Activated gamma-delta T cell treated with Interleukin-2 at 50 U/mL for 16 hours (primary cell): ENCODE measurements at regions not wholly inside any gene's neighbourhood (a gene's known extent, or its start where the extent isn't known, plus 50 kb on each side); places are given as distances from the start of the nearest gene placed in this dataset.

Experiments
- DNase-seq: peaks from one replicate; pipeline ENCODE4 v3.0.0-alpha.2; 2020

DNA sequence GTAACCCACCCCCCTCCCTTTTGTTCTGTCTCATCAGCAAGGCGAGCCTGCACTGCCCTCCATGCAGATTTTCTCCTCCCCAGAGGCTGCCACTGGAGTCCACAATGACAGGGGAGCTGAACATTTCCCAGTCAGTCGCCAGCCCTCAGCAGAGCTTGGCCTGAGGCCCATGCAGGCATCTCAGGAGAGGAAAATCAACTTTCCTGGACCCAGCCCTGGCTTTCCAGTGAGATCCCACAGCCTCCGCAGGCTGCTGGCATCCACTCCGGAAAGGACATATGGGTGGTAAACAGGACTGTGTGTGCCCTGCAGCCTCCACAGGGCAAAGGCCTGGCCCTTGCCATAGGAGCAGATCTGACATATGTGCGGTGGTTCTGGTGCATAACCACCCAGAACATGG lies 253.8 kb downstream of the TNS1 start:
- DNase-seq = no peak

DNA sequence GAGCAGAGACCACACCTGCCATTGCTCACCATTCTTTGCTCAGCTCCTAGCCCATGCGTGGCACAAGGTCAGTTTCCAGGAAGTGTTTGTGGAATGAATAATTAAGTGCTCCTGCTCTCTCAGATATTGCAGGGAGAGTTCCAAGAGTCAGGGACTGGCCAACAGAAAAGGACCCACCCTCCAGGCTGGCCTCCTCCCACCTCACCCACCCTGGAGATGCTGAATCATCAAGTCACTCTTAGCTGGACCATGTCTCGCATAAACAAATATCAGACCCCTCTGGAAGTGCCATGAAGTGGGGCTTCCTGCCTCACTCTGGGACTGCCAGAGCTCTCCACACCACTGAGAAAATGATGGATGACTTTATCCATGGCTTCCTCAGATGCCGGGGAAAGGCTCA lies 256.0 kb downstream of the TNS1 start:
- DNase-seq = no peak

DNA sequence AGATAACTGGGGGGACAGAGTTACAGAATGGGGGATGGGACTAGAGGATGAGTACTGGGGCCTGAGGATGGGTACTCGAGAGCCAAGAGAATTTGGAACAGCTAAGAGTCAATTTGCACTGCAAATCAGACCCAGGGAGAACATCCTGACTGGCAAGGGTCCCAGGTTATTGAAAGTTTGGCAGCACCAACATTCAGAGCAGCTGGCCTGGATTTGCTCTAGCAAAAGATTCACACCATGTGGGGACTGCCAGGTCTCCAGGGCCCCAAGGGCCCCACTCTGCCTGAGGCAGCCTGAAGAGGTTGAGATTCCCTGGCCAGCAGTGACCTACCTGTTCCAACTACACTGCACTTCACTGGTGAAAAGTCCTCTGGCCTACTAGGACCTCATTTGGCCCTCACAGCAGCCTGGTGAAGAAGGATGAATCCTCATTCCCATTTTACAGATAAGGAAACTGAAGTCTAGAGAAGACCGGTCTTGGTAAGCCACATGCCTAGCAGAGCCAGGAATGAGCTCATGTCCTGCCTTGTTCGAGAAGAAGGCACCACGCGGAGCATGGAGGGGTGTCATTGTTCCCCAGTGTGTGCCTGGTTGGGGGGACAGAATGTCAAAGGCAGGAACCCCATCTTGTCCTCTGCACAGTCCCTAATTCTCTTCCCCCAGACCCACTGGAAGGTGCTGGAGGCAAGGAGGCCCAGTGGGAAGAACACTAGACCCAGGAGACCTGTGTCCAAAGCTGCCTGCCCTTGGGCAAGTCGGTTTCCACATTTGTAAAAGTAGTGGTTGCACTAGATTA lies 258.6 kb downstream of the TNS1 start:
- DNase-seq = no peak

DNA sequence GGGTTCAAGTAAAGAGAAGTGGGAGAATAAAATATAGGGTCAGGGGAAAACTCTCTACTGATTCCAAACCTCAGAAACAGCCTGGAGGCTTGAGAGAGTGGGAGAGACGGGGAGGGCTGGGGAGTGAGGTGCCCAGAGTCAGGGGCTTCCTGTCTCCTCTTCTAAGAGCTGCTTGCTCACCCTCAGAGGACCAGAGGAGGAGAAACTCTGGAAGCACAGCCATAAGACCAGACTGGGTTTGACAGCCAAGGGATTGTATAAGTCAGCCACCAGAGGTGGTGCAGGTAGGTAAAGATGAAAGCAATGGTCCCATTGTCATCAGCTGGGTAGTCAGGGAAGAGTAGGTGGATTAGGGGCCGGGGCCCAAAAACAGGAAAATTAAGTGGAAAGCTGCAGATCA lies 259.4 kb downstream of the TNS1 start:
- no peak for DNase-seq

DNA sequence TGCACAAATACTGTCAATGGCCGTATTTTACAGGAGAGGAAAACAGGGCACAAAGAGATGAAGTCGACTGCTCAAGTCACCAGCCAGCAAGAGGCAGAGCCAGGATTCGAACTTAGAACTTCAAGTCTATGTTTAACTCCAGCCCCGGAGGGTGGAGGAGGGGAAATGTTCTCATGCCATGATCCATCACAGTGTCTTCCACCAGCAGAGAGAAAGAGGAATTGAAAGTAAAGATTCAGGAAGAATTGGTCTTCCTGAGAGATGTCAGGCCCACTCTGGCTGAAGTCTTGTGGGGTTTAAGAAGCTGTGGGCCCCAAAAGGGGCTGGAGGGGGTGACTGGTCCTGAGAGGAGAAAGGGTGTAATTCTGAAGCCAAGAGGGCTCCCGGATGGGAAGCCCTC lies 260.0 kb downstream of the TNS1 start:
- no peak for DNase-seq

DNA sequence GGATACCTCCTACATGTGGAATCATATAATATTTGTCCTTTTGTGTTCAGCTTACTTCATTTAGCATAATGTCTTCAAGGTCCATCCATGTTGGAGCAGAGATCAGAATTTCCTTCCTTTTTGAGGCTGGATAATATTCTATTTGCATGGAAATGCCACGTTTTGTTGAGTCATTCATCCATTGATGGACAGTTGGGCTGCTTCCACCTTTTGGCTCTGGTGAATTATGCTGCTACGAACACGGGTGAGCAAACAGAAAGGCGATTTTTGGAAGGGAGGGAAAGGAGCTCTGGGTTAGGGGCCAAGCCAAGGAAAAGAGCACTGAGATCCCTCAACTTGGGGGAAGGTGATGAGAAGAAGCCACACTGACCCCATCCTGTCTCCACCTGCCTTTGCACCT lies 260.5 kb downstream of the TNS1 start:
- no peak for DNase-seq

DNA sequence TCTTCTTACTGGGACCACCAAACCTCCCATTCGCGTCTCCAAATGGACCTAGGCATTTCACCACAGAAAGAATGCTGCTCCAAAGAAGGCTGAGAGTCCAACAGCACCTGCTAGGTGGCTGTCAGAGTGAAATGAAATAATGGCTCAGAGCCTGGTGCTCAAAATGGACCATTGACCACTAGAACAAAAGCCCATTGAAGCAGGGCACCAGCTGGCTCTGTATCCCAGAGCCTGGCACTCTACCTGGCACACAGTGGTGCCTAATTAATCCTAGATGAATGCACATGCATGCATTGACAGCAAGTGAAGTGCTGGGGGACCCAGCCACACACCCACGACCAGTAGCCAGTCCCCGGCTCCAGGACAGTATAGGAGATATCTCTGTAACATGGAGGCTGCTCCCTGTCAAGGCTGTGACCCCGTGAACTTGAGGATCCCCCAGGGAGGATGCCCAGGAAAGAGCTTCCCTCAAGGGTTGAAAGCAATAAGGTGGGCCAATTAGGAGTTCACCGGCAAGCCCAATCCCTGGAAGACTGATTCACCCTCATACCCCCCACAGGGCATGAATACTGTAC lies 261.3 kb downstream of the TNS1 start:
- DNase-seq = no peak

DNA sequence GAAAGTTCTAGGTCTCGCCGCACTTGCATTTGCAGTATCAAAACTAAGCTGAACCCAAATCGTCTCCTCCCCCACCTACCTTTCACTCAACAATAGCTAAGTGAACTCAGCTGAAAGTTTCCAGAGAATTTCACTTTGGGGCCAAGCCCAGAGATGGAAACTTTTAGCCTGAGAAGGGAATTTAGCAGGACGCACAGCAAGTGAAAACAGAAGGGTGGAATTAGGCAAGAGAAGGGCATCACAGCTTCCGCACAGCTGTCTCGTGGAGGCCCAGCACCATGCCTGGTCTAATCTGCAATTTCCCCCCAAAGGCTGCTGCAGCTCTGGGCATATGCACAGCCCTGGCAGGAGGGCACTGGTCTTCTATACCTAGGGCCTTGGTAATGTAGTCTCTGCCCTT lies 262.0 kb downstream of the TNS1 start:
- DNase-seq = no peak

DNA sequence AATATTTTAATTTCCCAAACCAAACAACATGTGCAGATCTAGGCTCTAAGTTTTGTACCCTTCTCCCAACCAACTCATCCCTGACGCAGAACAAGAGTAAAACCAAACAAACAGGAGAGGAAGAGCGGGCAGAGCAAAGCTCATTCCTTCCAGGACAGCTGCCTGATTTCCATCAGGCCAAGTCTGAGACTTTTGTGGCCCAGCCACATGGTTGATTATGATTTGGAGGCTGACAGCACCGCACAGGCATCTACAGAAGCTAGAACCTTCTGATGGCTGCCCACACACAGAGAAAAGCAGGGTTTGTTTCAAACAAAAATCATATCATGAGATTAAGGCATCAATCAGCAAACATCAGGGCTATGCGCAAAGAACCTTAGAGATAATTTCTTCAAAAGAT lies 262.6 kb downstream of the TNS1 start:
- DNase-seq = no peak

DNA sequence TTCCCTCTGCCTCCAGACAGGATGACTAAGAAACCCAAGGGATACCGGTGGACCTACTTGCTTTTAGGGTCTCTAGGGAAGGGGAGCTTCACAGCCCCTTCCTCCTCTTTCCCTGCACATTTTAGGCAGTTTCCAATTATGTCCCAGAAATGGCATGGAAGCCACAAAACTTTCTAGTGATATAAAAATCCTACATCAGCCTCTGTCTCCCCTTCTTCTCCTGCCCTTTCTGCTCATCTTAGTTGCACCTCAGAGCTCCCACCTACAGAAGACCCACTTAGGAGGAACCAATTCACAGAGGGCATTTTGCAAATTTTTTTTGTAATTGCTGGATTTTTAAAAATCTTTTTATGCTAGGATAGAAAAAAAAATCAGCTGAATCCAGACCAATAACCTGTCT lies 263.1 kb downstream of the TNS1 start:
- no peak for DNase-seq

DNA sequence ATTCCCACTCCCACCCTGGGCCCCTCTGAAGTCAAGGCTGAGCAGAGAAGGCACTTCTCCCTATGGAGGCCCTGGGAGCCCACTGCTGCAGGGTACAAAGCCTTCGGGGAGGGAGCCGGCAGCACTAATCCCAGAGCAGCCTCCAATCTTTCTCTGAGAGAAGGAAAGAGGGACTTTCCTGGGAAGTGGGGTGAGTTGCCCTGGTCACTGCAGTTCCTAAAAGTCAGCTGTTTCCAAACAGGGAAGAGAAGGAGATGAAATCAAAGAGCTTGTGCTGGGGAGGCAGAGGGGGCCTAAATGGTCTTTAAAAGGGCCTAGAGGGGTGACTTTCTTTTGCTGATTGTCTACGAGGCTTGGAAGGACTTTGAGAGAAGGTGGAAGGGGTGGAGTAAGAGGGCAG lies 264.7 kb downstream of the TNS1 start:
- no peak for DNase-seq

DNA sequence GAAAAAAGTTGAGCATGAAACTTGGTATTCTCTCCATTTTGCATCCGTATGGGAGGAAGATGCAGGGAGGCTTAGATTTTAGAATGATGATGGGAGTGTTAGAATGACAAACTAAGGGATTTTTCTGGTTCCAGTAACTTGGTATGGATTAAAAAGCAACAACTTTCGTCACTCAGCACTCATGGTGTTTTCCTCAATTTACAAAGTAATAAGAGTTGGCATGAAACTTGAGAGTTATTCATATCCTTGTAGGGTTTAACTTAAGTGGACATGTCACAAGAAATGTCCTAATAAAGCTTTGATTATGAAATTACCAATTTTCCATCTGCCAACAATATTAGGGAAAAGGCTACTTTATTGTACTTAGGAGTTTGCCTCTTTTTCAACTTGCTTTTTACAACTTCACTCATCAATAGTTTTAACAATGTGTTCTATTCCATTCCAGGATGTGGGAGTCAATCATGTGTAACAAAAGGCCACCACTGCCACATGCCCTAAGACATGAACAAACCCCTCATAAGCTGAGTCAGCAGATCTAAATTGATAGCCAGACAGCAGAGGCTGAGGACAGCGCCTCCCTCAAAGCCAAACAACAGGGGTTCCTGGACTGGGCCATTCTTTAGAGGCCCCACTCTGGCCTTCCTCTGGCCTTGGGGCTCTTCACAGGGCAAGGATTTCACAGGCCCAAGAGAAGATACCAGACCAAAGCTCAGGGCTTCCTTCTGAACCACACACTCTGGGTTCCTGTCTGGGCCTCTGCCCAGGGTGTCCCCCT lies 265.8 kb downstream of the TNS1 start:
- no peak for DNase-seq

DNA sequence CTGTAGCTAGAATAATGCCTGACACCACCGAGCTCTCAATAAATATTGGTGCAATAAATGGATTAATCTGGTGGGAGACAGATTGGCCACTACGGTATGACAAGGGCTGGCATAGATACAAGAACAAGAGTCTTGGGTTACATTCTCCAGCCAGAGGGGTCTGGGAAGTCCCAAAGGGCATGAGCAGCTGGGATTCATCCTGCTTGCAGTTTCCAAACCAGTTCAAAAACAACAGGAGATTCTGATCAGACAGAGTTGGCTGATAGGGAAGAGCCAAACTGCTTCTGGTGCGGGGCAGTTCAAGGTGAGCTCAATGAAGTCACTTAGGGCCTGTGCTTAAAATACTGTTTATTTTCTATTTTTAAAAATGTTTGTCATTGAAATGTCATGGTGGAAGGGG lies 266.9 kb downstream of the TNS1 start:
- no peak for DNase-seq

DNA sequence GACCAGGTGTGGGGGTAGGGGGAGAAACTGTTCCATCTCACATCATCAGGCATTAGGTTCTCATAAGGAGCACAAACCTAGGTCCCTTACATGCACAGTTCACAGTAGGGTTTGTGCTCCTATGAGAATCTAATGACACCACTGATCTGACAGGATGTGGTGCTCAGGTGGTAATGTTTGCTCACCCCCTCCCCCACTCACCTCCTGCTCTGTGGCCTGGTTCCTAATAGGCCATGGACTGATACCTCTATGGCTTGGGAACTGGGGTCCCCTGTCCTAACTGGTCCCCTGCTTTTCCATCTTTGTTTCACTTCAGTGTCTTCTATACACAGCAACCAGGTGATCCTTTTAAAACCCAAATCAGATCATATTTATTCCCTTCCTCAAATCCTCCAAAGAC lies 267.8 kb downstream of the TNS1 start:
- DNase-seq = no peak

DNA sequence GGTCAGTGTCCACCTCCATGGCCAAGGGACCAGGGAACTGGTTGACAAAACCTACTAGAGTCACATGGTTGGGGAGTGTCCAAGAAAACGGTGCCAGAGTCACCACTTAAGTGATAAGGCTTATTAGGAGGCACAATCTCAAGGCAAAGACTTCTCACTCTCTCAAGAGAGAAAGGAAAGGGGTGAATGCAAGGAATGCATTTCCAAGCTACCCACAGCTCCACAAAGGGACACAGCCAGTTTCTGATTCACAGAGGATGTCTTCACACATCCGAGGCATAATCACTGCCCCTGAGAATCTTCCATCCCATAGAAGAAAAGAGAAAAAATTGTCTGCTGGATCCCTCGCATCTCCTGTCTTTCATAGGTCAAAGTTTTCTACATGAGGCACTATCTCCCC lies 269.3 kb downstream of the TNS1 start:
- no peak for DNase-seq

DNA sequence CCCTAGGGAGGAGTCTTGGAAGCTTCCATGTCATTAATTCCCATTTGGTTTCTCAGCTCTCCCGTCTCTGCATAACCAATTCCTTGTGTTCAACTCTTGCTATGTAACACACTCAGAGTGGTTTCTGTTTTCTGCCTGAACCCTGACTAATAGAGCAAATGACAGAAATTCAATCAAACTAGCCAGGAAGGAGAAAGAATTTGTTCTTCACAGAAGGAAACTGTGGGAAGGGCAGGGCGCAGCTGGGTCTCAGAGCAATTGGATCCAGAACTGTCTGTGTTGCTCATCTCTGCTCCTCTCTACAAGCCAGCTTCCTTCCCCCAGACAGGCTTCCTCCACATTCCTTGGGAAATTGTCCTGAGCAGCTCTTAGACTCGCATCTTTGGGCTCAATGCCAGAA lies 269.8 kb downstream of the TNS1 start:
- no peak for DNase-seq

DNA sequence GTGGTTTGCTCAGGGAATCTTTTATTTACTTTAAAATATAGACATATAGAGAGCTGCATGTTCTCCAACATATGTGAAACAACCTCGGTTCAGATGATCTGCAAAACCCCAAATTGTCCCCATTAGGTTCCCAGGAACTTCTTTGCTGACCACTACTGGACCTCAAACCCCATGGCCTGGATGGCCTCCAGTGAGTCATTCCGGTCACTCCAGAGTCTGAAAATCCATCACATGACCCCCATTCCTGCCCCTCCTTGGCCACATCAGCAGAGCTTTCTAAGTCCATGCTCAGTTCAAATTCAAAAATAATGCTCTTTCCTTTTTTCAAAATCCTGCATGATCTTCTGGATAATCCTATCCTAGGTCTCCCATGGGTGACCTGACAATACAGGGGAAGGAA lies 271.0 kb downstream of the TNS1 start:
- DNase-seq = no peak

DNA sequence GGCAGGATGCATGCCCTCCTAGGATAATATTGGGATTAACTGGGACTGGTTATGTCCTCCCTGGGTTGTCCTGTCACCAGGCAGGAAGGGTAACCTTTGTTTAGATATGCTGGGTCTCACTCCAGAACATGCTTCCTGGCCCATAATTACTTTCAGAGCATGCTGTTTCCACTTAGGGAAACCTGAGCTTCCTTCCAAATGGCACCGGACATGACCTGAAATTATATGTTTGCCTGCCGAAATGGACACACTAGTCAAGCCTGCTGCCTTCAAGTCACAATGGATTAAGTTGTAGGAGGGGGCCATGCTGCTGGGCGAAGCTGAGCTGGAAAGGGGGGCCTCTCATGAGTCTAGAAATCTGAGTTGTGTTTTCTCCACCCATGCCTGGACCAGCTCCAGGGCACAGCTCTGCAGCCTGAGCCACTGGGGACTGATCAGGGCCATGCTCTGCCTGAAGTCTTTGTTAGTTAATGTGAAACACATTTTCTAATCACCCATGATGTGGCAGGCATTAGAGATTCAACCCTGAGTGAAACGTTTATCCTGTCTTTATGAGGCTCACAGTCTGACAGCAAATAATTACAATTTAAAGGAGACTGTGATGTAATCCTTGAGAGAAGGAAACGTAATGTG lies 273.3 kb downstream of the TNS1 start:
- no peak for DNase-seq

DNA sequence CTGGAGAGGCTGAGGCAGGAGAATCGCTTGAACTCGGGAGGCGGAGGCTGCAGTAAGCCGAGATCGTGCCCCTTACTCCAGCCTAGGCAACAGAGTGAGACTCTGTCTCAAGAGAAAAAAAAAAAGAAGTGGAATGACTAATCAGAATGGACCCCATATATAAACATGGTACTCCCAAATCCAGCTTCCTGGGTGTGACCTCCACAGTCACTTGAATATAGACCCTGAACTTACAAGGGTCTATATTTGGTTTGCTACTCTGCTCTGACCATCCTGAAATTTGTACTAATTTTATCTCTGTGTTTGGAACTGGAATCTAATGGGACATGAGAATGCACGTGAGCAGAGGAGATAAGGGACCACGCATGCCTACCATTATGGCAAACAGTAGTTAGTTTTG lies 275.0 kb downstream of the TNS1 start:
- no peak for DNase-seq

DNA sequence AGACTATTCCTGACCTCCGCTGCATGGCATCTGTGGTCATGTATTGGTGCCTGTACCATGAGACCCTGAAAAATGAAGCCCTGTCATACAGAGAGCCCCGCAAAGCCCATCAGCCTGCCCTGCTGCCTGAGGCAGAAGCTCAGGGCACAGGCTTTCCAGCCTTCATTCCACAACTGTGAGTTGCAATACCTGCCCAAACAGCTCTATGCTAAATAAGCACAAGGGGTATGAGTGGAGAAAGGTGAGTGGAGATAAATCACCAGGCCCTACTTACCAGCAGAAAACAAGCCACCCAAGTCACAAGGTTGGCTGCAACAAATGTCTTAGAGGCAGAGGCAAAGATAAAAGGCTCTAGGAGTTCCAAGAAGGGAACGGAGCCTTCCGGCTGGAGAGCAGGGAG lies 277.4 kb downstream of the TNS1 start:
- DNase-seq = no peak

DNA sequence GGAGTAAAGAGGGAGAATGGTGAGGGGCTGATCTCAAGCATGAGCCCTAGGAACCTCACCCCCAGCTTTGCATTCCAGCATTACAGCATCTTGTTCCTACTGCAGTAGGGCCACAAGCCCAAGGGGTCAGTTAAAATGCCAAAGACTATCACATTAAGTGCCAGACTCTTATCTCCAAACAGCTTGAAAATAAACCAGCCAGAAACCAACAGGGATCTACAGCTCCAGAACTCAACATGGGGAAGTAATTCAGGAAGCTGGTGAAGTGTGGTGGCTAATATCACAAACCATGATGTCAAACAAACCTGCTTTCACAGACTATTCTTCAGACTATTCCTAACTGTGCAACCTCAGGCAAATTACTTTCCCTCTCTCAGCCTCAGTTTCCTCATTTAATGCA lies 278.3 kb downstream of the TNS1 start:
- no peak for DNase-seq

DNA sequence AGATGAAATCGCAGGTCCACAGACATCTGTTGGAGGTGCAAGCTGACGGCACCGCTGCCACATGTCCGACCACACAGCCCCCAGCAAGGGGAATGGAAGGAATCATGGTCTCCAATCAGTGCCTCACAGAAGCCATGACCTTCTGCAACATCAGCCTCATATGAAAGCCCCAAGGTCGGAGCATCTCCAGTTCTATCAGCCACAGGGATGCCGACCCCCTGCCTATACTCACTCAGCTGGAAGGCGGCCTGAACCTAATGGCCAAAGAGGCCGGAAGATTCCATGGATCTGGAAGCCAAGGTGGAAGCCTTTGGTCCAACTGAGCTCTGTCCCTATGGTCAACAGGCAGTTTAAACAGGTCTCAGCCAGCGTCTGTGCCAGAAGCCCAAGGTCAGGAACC lies 278.8 kb downstream of the TNS1 start:
- no peak for DNase-seq

DNA sequence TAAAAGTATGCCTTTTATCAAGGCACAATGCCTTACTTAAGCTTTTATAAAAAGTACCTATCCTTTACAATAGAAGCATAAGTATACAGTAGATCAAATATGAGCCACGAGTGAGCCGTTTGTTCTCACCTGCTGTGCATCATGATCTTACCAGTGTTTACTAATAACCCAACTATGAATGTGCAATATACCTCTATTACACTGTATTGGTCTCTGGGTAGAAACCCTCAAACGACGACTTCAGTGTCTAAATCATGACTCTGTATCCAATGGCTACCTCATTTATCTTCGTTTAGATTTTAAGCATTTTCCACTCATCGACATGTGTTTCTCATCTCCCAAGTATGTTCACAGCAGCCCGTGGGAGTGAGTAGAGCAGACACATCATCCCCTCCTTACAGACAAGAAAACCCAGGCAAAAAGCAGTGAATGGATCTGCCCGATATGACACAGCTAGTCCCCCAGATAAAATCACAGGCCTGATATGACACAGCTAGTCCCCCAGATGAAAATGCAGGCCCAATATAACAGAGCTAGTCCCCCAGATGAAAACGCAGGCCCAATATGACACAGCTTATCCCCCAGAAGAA lies 279.8 kb downstream of the TNS1 start:
- no peak for DNase-seq

DNA sequence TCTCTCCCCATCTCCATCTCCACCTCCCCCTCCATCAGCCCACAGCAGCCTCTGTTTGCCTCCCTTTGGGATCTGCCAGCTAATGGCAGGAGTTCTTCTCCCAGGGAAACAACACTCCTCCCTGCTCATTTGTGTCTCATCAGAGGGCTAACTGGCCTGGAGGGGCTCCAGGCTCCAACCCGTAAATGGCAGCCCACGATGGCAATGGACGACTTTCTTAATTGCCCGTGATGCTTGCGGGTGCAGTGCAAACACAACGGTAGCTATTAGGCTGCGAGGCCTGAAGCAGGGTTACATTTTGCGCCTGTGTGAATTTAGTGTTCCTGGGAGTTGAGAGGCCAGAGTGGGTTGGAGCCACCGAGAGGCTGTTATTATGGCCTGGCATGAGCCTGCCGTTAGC lies 285.1 kb downstream of the TNS1 start:
- DNase-seq = no peak
